CD14-positive monocyte (primary cell): ENCODE measurements at regions not wholly inside any gene's neighbourhood (a gene's known extent, or its start where the extent isn't known, plus 50 kb on each side); places are given as distances from the start of the nearest gene placed in this dataset.

Source experiments
- DNase-seq, 3 donors: peaks; one replicate each; pipeline ENCODE4 v3.0.0-alpha.2; 2011 to 2022
- H2AFZ ChIP-seq: 2 replicates; pipeline ENCODE4 v1.6.0; 2012; ENCODE audit warnings: mild to moderate bottlenecking, low read depth, low read length, inconsistent platforms; ENCODE audit not compliant: insufficient read depth, poor library complexity, severe bottlenecking
- H3K27ac ChIP-seq, 2 donors: 1 replicate in 1 of 2; 2 replicates in 1 of 2; pipeline ENCODE4 v1.5.1; 2012 to 2013; ENCODE audit warnings: low read length in 2 of 2, control low read depth in 1 of 2, inconsistent platforms in 1 of 2, low read depth in 1 of 2, mild to moderate bottlenecking in 1 of 2
- H3K27me3 ChIP-seq, 2 donors: one replicate each; pipeline versions ENCODE4 v1.6.0 to v1.6.1; 2011 to 2013; ENCODE audit warnings: low read length in 2 of 2; ENCODE audit not compliant: control insufficient read depth in 2 of 2, insufficient read depth in 2 of 2
- H3K36me3 ChIP-seq, 2 donors: replicated peaks in 1 of 2; 1 replicate in 1 of 2; 2 replicates in 1 of 2; pipeline versions ENCODE4 v1.5.1 to v1.6.1; 2012 to 2013; ENCODE audit warnings: low read length in 2 of 2, control low read depth in 1 of 2, inconsistent platforms in 1 of 2, mild to moderate bottlenecking in 1 of 2; ENCODE audit not compliant: insufficient read depth in 2 of 2, control insufficient read depth in 1 of 2
- H3K4me1 ChIP-seq, 2 donors: 1 replicate in 1 of 2; 2 replicates in 1 of 2; pipeline versions ENCODE4 v1.5.1 to v1.6.1; 2012 to 2013; ENCODE audit warnings: low read length in 2 of 2, control low read depth in 1 of 2, inconsistent platforms in 1 of 2, mild to moderate bottlenecking in 1 of 2, moderate library complexity in 1 of 2; ENCODE audit not compliant: insufficient read depth in 2 of 2, control insufficient read depth in 1 of 2
- H3K4me2 ChIP-seq: replicated peaks from 2 replicates; pipeline ENCODE3; 2012; ENCODE audit warnings: low read length, moderate library complexity, mild to moderate bottlenecking; ENCODE audit not compliant: poor library complexity, severe bottlenecking; ENCODE audit errors: extremely low read depth
- H3K4me3 ChIP-seq, 3 experiments: fragments of 200-600 bp in 1 of 3; sonication (generic) in 1 of 3; replicated peaks in 1 of 3; 1 replicate in 2 of 3; 2 replicates in 1 of 3; pipeline ENCODE4 v1.5.1; 2011 to 2013; ENCODE audit warnings: low read length in 3 of 3, mild to moderate bottlenecking in 3 of 3, control low read depth in 2 of 3, low read depth in 2 of 3, inconsistent platforms in 1 of 3, moderate library complexity in 1 of 3
- H3K79me2 ChIP-seq: 2 replicates; pipeline ENCODE4 v1.6.0; 2012; ENCODE audit warnings: mild to moderate bottlenecking, control low read depth, inconsistent platforms, low read length, moderate library complexity; ENCODE audit not compliant: insufficient read depth
- H3K9ac ChIP-seq: 2 replicates; pipeline ENCODE4 v1.6.0; 2017; ENCODE audit warnings: low read length, mild to moderate bottlenecking; ENCODE audit not compliant: insufficient read depth, poor library complexity, severe bottlenecking
- H3K9me3 ChIP-seq, 2 donors: replicated peaks in 1 of 2; 1 replicate in 1 of 2; 2 replicates in 1 of 2; pipeline versions ENCODE4 v1.5.1 to v1.6.1; 2012 to 2013; ENCODE audit warnings: low read length in 2 of 2, control low read depth in 1 of 2; ENCODE audit not compliant: control insufficient read depth in 1 of 2, insufficient read depth in 1 of 2
- H4K20me1 ChIP-seq: 2 replicates; pipeline ENCODE4 v1.6.0; 2012; ENCODE audit warnings: mild to moderate bottlenecking, low read length, control low read depth, moderate library complexity; ENCODE audit not compliant: insufficient read depth
- H3K27ac Mint-ChIP-seq, 7 donors: one replicate each; pipeline ENCODE4 v1.8.0; 2020; ENCODE audit warnings: mild to moderate bottlenecking in 7 of 7, mixed read lengths in 7 of 7, moderate library complexity in 6 of 7, inconsistent platforms in 2 of 7
- H3K27me3 Mint-ChIP-seq, 3 donors: one replicate each; pipeline ENCODE4 v1.8.0; 2021 to 2022; ENCODE audit warnings: low read depth in 3 of 3, mild to moderate bottlenecking in 3 of 3, mixed read lengths in 3 of 3, moderate library complexity in 3 of 3, inconsistent platforms in 1 of 3
- H3K36me3 Mint-ChIP-seq, 2 donors: one replicate each; pipeline ENCODE4 v1.8.0; 2020; ENCODE audit warnings: mixed read lengths in 2 of 2, inconsistent platforms in 1 of 2, mild to moderate bottlenecking in 1 of 2
- H3K4me1 Mint-ChIP-seq: one replicate; pipeline ENCODE4 v1.8.0; 2020; ENCODE audit warnings: mild to moderate bottlenecking, mixed read lengths
- H3K4me3 Mint-ChIP-seq, 2 donors: one replicate each; pipeline ENCODE4 v1.8.0; 2020; ENCODE audit warnings: mild to moderate bottlenecking in 2 of 2, mixed read lengths in 2 of 2, moderate library complexity in 1 of 2
- H3K9me3 Mint-ChIP-seq, 7 donors: one replicate each; pipeline ENCODE4 v1.8.0; 2020 to 2022; ENCODE audit warnings: mixed read lengths in 7 of 7, mild to moderate bottlenecking in 6 of 7, moderate library complexity in 6 of 7, inconsistent platforms in 2 of 7
- CTCF ChIP-seq: fragments of 200-600 bp; IDR thresholded peaks from one replicate; pipeline ENCODE4 v1.8.0; 2022; ENCODE audit warnings: antibody characterized with exemption, mild to moderate bottlenecking
- WGBS: methylation state at CpG from one replicate; pipeline ENCODE4 v1.1.5; 2013; ENCODE audit warnings: missing lambda C conversion rate; ENCODE audit not compliant: insufficient coverage; 5-methylcytosine and 5-hydroxymethylcytosine counted together
- intact Hi-C, 2 donors: fragments of 100-400 bp; cut with micrococcal nuclease; formaldehyde crosslinking; loops; one replicate each; pipeline versions ENCODE4 v1.15.0 to v1.15.1; 2023

DNA sequence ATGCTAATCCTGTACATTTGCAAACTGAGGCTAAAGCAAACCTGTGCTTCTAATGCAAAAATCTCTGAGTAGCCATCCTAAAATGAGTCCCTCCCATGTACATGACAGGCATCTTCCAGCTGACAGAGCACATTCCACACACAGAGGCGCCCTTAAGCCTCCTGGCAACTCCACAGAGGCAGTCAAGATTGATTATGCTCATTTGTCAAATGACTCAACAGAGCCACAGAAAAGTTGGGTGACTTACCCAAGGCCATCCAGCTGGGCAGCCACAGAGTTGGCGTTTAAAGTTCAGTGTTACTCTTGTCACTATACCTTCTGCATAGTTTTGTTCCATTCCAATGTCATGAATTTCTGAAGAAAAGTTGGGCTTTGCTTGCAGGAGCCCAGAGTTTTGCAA lies 394.6 kb upstream of the FGF13 start:
- peaks cover 0 to 2% (median 0%) of the 10 kb centered on the region in 7 donors for H3K9me3 Mint-ChIP-seq
- 83% methylated on average over 1 of the region's 2 CpGs for WGBS

DNA sequence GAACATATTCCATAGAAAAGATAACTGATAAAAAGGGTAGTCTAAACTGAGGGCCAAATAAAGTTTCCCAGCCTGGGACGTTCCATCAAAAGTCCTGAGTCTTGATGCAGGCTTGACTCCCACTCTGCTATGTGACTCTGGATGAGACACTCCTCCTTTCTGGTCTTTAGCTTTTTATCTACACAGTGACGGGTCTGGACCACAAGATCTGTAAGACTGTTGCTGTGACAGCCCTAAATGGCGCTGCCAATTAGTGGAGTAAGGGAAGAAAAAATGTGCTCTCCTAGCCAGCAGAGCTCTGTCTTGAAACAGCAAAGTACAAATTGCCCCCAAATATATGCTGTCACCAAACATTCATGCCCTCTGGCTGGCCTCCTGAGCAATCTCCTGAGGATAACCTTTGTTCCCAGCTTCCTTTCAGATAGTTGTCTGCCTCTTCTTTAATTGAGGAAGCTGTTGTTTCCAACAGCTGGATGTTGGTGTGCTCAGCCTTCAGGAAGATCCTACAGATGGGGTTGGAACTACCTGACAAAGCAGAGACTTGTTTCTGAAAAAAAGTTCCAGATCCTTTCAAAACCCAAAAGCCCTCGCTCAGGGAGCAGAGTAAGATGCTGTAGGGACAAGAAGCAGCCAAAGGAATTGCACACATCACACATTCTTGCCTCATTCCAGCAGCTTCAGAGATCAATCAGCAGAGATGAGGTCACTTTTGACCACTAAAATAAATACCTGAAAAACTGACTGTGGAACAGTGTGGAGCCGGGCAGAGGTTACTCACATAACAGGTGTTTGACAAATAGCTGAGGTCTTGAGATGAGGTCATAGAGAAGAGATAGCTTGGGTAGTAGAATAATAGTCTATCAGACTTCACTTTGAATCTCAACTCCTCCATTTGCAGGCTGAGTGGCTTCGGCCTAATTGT lies 383.4 kb upstream of the FGF13 start:
- 100% methylated on average over 1 of the region's 6 CpGs for WGBS

More for the DNA sequence above, 394.6 kb upstream of the FGF13 start:
- Mint-ChIP-seq H3K4me1 (peaks cover 16% of the 10 kb centered on the region), H3K4me3 (no peak overlapping the region), H3K36me3 (no peaks in the 10 kb centered on the region), H3K27ac (no peak overlapping the region), H3K27me3 (peaks cover 3 to 4% (median 3%) of the 10 kb centered on the region in 3 donors)
- intact Hi-C loops = no loop called here
- H3K4me3 ChIP-seq = no peak overlapping the region
- no peak overlapping the region for H3K9ac ChIP-seq
- H2AFZ ChIP-seq = no peak overlapping the region
- H3K79me2 ChIP-seq = no peaks in the 10 kb centered on the region
- H3K27me3 ChIP-seq = no peaks in the 10 kb centered on the region
- no peak for DNase-seq
- no peaks in the 10 kb centered on the region for H4K20me1 ChIP-seq
- no peaks in the 10 kb centered on the region for H3K9me3 ChIP-seq
- no peaks in the 10 kb centered on the region for H3K36me3 ChIP-seq
- no peak for TF ChIP-seq CTCF
- no peak overlapping the region for H3K4me2 ChIP-seq
- H3K27ac ChIP-seq = no peak overlapping the region
- peaks cover 11 to 13% of the 10 kb centered on the region in 2 donors for H3K4me1 ChIP-seq

More for the DNA sequence above, 383.4 kb upstream of the FGF13 start:
- Mint-ChIP-seq H3K27ac (no peak overlapping the region), H3K36me3 (no peaks in the 10 kb centered on the region), H3K9me3 (peaks cover 0 to 1% (median 0%) of the 10 kb centered on the region in 7 donors), H3K4me1 (peaks cover 2% of the 10 kb centered on the region), H3K27me3 (peaks cover 0 to 9% (median 0%) of the 10 kb centered on the region in 3 donors), H3K4me3 (no peak overlapping the region)
- no peaks in the 10 kb centered on the region for H3K79me2 ChIP-seq
- no peak for TF ChIP-seq CTCF
- H3K27me3 ChIP-seq = no peaks in the 10 kb centered on the region
- no peaks in the 10 kb centered on the region for H3K4me1 ChIP-seq
- no peaks in the 10 kb centered on the region for H3K36me3 ChIP-seq
- no peak for DNase-seq
- no peak overlapping the region for H3K9ac ChIP-seq
- H3K27ac ChIP-seq = no peak overlapping the region
- H4K20me1 ChIP-seq = no peaks in the 10 kb centered on the region
- H2AFZ ChIP-seq = no peak overlapping the region
- H3K4me3 ChIP-seq = no peak overlapping the region
- no peaks in the 10 kb centered on the region for H3K9me3 ChIP-seq
- H3K4me2 ChIP-seq = no peak overlapping the region
- intact Hi-C loops = no loop called here
